GM13976 (cell line): ENCODE measurements at regions not wholly inside any gene's neighbourhood (a gene's known extent, or its start where the extent isn't known, plus 50 kb on each side); places are given as distances from the start of the nearest gene placed in this dataset.
"Not testable (repeated sequence)": the region's sequence is repeated elsewhere in the genome, so short reads cannot be mapped to it uniquely, and the experiment has no call there.

Experiments
- DNase-seq: peaks from one replicate; pipeline ENCODE4 v3.0.0; 2012; ENCODE audit warnings: low spot score
- CTCF ChIP-seq: IDR thresholded peaks from 2 replicates; pipeline ENCODE4 v1.5.1; 2012; ENCODE audit warnings: borderline replicate concordance, mild to moderate bottlenecking; ENCODE audit not compliant: insufficient read depth; ENCODE audit errors: extremely low read depth, missing control alignments, control extremely low read depth
- in situ Hi-C: fragments of 300-500 bp; cut with MboI; formaldehyde crosslinking; loops from one replicate; pipeline ENCODE4 v1.12.0; 2022; ENCODE audit warnings: low sequenced_read_pairs, mixed read lengths, inconsistent platforms; ENCODE audit not compliant: unreplicated experiment

GRCh38 chr13:48583859-48584311 lies 51.0 kb upstream of the RCBTB2 start:
- in situ Hi-C loops: loop anchor here (10.0 to 25.0 kb wide), 2 partner anchors 189 to 447 kb away; no protein-coding TSS in a partner anchor
- DNase-seq: no peak
- TF ChIP-seq CTCF: no peak

DNA sequence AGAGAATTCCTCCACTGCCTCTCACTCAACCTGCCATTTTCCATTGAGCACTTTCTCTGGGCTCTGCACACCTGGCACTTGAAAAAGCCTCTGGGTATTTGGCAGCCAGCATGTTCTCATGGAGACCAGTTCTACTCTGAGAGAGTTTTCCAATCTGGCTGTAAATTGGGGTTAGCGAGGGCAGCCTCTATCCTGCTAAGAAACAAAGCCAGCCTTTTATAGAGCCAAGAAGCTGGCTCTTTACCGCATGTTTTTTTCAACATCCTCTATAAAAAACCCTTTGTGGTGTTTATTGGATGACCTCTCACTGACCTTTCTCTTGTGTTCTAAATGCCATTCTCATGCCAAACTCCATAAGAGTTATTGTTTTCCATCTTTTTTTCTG lies 52.6 kb upstream of the RCBTB2 start:
- in situ Hi-C loops: loop anchor here (10.0 to 25.0 kb wide), 2 partner anchors 191 to 448 kb away; no protein-coding TSS in a partner anchor
- DNase-seq: no peak
- TF ChIP-seq CTCF: no peak

DNA sequence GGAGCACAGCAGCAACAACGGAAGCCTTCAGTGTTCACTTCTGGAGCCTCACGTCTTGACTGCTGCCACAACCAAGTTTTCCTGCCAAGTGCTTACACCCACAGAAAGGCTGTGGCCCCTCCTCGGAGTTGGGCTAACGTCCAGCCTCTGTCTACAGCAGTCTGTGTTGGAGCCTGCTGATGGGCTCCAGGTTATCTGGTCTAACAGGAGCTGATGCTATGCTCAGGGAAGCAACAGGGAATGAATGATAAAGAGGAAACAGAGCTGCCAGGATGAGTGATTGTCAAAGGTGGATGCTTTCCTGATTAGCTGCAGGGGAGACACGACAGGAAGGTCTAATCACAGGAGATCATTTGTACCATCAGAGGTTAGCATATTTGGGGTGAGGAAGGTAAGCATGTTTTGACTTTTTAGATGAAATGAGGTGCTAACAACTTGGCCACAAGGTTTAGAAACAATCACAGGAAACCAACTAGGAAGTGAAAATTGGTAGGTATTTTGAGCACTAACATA lies 53.8 kb upstream of the RCBTB2 start:
- no peak for DNase-seq
- TF ChIP-seq CTCF: no peak
- in situ Hi-C loops: loop anchor here (10.0 to 25.0 kb wide), 2 partner anchors 192 to 449 kb away; no protein-coding TSS in a partner anchor

DNA sequence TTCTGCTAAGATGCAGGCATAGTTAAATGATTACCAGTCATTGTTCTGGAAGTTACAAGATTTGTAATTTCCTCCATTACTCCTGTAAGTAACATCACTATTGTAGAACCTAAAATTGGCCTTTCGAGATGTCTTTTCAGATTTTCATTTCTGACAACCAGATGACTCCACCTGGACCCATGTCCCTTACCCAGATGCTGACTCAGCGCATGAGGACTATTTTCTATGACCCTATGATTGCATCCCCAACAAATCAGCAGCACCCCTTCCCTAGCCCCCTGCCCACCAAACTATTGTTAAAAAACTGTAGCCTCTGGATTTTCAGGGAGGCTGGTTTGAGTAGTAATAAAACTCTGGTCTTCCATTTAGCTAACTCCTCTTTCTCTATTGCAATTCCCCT lies 55.2 kb upstream of the RCBTB2 start:
- TF ChIP-seq CTCF: no peak
- in situ Hi-C loops: loop anchor here (10.0 to 25.0 kb wide), 2 partner anchors 193 to 451 kb away; no protein-coding TSS in a partner anchor
- DNase-seq: no peak

DNA sequence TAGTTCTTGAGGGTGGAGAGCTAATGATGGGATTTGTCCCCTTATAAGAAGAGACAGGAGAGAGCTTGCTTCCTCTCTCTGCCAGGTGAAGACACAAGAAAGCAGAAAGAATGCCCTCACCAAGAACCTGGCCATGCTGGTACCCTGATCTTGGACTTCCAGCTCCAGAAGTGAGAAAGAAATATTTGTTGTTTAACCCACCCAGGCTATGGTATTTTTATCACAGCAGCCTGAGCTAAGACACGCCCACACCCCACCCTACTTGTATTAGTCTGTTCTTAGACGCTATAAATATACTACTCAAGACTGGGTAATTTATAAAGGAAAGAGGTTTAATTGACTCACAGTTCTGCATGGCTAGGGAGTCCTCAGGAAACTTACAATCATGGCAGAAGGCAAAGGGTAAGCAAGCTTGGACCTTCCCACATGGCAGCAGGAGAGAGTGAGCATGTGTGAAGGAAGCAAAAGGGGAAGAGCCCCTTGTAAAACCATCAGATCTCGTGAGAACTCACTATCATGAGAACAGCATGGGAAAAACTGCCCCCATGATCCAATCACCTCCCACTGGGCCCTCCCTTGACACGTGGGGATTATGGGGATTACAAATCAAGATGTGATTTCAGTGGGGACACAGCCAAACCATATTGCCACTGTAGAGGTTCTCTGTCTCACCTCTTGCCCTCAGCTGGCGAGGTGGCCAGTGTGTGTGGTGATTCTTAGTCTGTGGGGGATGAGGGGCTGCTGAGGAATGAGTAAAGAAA lies 57.4 kb upstream of the RCBTB2 start:
- no peak for TF ChIP-seq CTCF
- in situ Hi-C loops: loop anchor here (5.0 to 25.0 kb wide), 2 partner anchors 187 to 453 kb away; no protein-coding TSS in a partner anchor
- no peak for DNase-seq

GRCh38 chr13:48591124-48591872 lies 58.4 kb upstream of the RCBTB2 start:
- in situ Hi-C loops: loop anchor here (5.0 to 25.0 kb wide), 2 partner anchors 186 to 454 kb away; no protein-coding TSS in a partner anchor
- not testable (repeated sequence) for DNase-seq
